Body of pancreas (tissue), 4 donors: ENCODE measurements at regions not wholly inside any gene's neighbourhood (a gene's known extent, or its start where the extent isn't known, plus 50 kb on each side); places are given as distances from the start of the nearest gene placed in this dataset.

Source experiments
- CTCF ChIP-seq, 7 experiments: fragments of 450-650 bp in 4 of 7; fragments of 200-600 bp in 3 of 7; sonication (generic) in 3 of 7; IDR thresholded peaks; one replicate each; pipeline ENCODE4 v1.5.1; 2016 to 2019; ENCODE audit warnings: antibody characterized with exemption in 7 of 7
- POLR2A ChIP-seq, 3 donors: fragments of 450-650 bp; IDR thresholded peaks; one replicate each; pipeline ENCODE4 v1.6.1; 2016; ENCODE audit warnings: antibody characterized with exemption in 3 of 3, mild to moderate bottlenecking in 2 of 3

DNA sequence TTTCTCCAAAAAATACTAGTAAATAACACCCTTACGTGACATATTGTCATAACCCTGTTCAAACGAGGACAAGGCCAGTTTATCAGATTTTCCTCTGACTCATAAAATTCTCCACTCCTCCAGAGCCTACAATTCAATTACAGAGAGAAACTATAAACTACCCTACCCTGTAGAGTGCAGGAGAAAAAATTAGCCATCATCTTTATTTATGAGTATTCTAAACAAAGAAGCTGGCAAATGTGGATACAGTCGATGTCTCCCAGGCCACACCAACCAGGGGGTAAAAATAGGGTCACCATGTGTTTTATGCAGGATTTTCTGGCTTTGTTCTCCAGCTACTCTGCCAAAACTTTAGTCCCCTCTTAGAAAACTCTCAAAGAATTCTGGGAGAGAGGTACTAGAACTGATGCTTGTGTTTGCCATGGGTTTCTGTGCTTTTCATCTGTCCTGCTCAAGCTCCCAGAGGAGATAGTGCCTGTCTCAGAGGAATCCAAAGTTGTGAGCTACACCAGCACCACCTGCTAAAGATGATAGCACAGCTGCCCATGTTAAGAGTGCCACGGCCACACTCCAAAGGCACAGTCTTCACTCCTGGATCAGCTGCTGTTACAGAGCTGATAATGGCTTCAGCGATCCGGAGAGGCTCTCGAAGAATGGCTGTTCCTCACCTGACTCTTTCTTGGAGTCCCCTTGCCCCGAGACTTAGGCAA, 150.2 kb downstream of the IMPG2 start:
- TF ChIP-seq CTCF (IDR thresholded peaks at IDR 0.05) (no peak), POLR2A (IDR thresholded peaks at IDR 0.05) (no peak)
